BE2C (cell line): ENCODE measurements at regions not wholly inside any gene's neighbourhood (a gene's known extent, or its start where the extent isn't known, plus 50 kb on each side); places are given as distances from the start of the nearest gene placed in this dataset.

ENCODE experiments used
- DNase-seq: peaks from one replicate; pipeline ENCODE4 v3.0.0-alpha.2; 2020
- H3K27me3 ChIP-seq: fragments of 250-450 bp; sonication (Bioruptor Pico); 2 replicates; pipeline ENCODE4 v1.5.1; 2020; ENCODE audit warnings: mild to moderate bottlenecking
- H3K36me3 ChIP-seq: fragments of 250-450 bp; sonication (Bioruptor Pico); 2 replicates; pipeline ENCODE4 v1.5.1; 2020; ENCODE audit warnings: mild to moderate bottlenecking
- H3K4me1 ChIP-seq: fragments of 250-450 bp; sonication (Bioruptor Pico); 2 replicates; pipeline ENCODE4 v1.5.1; 2020
- H3K4me3 ChIP-seq: 2 replicates; pipeline ENCODE4 v1.5.1; 2011; ENCODE audit warnings: low read depth, low read length
- H3K9me3 ChIP-seq: fragments of 250-450 bp; sonication (Bioruptor Pico); 2 replicates; pipeline ENCODE4 v1.5.1; 2020
- CTCF ChIP-seq: IDR thresholded peaks from 2 replicates; pipeline ENCODE4 v1.5.1; 2012; ENCODE audit warnings: mild to moderate bottlenecking, low read depth, low read length

GRCh38 chrX:25066131-25066530, 50.4 kb upstream of the ARX start:
- DNase-seq, result no peak
- Histone ChIP-seq H3K36me3 (no peaks in the 10 kb centered on the region), H3K9me3 (no peaks in the 10 kb centered on the region), H3K27me3 (no peaks in the 10 kb centered on the region), H3K4me1 (no peaks in the 10 kb centered on the region), H3K4me3 (no peak overlapping the region)
- TF ChIP-seq CTCF, result no peak
